Naive thymus-derived CD8-positive, alpha-beta T cell (primary cell): ENCODE measurements at regions not wholly inside any gene's neighbourhood (a gene's known extent, or its start where the extent isn't known, plus 50 kb on each side); places are given as distances from the start of the nearest gene placed in this dataset.
A peak's percentile ranks its signal among the peaks of the same experiment; 100 is the strongest.

Source experiments
- ATAC-seq, 2 donors: fragments of 150-1000 bp; cut with Tn5 transposase in 1 of 2; sonication (Bioruptor Pico), chemical (Tn5 transposase) in 1 of 2; 1 replicate in 1 of 2; 2 replicates in 1 of 2; pipeline ENCODE4 v1.10.0; 2021; ENCODE audit warnings: mild to moderate bottlenecking in 2 of 2, moderate library complexity in 2 of 2
- POLR2A ChIA-PET: fragments of 350-600 bp; sonication (Branson Sonifier 250); formaldehyde crosslinking; loops from one replicate; lab custom pipeline; 2021; ENCODE audit warnings: antibody characterized with exemption; lab: Charles Lee
- DNase-seq, 10 donors: peaks; one replicate each; pipeline versions ENCODE4 v3.0.0 to v3.0.0-alpha.2; 2020 to 2022
- H3K27ac Mint-ChIP-seq, 10 donors: one replicate each; pipeline ENCODE4 v1.8.0; 2020 to 2022; ENCODE audit warnings: mild to moderate bottlenecking in 10 of 10, mixed read lengths in 10 of 10, moderate library complexity in 4 of 10, inconsistent platforms in 1 of 10
- H3K27me3 Mint-ChIP-seq, 5 donors: one replicate each; pipeline ENCODE4 v1.8.0; 2021 to 2022; ENCODE audit warnings: mixed read lengths in 5 of 5
- H3K36me3 Mint-ChIP-seq, 3 donors: one replicate each; pipeline ENCODE4 v1.8.0; 2020 to 2022; ENCODE audit warnings: mixed read lengths in 3 of 3, mild to moderate bottlenecking in 2 of 3, inconsistent platforms in 1 of 3
- H3K4me1 Mint-ChIP-seq, 4 donors: one replicate each; pipeline ENCODE4 v1.8.0; 2021 to 2022; ENCODE audit warnings: mixed read lengths in 4 of 4
- H3K4me3 Mint-ChIP-seq, 10 donors: one replicate each; pipeline ENCODE4 v1.8.0; 2020 to 2022; ENCODE audit warnings: mild to moderate bottlenecking in 10 of 10, mixed read lengths in 10 of 10, moderate library complexity in 6 of 10, inconsistent platforms in 1 of 10
- H3K9me3 Mint-ChIP-seq, 9 donors: one replicate each; pipeline ENCODE4 v1.8.0; 2020 to 2022; ENCODE audit warnings: mixed read lengths in 9 of 9, mild to moderate bottlenecking in 3 of 9, inconsistent platforms in 1 of 9, moderate library complexity in 1 of 9

GRCh38 chr12:113586461-113586860, 114.8 kb upstream of the LHX5 start:
- peaks cover 32 to 79% (median 47%) of the 10 kb centered on the region in 5 donors for H3K27me3 Mint-ChIP-seq
- peaks cover 0 to 7% (median 5%) of the 10 kb centered on the region in 3 donors for H3K36me3 Mint-ChIP-seq
- no peak for ATAC-seq
- peaks cover 2 to 7% (median 5%) of the 10 kb centered on the region in 4 donors for H3K4me1 Mint-ChIP-seq
- H3K27ac Mint-ChIP-seq = no peak overlapping the region
- POLR2A ChIA-PET = no interaction called here
- peaks cover 0 to 28% (median 19%) of the 10 kb centered on the region in 9 donors for H3K9me3 Mint-ChIP-seq
- DNase-seq = no peak
- no peak overlapping the region for H3K4me3 Mint-ChIP-seq

- no peak for DNase-seq
- Mint-ChIP-seq H3K27me3 (peaks cover 23 to 73% (median 41%) of the 10 kb centered on the region in 5 donors), H3K36me3 (peaks cover 0 to 10% (median 5%) of the 10 kb centered on the region in 3 donors), H3K4me3 (no peak overlapping the region), H3K9me3 (peaks cover 0 to 22% (median 16%) of the 10 kb centered on the region in 9 donors), H3K27ac (no peak overlapping the region), H3K4me1 (no peaks in the 10 kb centered on the region)
- POLR2A ChIA-PET = no interaction called here
- no peak for ATAC-seq
Observed at GRCh38 chr12:113582521-113583218, 111.0 kb upstream of the LHX5 start.

DNA sequence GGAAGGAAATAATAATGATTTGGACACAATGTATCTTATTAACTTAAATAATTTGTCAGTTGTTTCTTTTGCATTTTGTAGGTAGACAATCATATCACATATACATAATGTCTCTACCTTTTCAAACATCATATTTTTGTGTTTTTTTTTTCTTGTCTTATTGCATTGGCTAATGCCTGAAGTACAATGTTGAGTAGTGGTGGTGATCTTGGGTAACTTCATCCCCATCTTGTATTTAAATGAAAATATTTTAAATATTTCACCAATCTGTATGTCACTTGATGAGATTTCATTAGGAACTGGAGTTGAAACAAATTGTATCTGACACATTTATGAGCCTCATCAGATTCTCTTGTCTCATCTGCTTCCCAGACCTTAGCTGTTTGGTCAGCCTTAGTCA, 109.7 kb upstream of the LHX5 start:
- peaks cover 22 to 72% (median 41%) of the 10 kb centered on the region in 5 donors for H3K27me3 Mint-ChIP-seq
- POLR2A ChIA-PET = no interaction called here
- no peak overlapping the region for H3K4me3 Mint-ChIP-seq

DNA sequence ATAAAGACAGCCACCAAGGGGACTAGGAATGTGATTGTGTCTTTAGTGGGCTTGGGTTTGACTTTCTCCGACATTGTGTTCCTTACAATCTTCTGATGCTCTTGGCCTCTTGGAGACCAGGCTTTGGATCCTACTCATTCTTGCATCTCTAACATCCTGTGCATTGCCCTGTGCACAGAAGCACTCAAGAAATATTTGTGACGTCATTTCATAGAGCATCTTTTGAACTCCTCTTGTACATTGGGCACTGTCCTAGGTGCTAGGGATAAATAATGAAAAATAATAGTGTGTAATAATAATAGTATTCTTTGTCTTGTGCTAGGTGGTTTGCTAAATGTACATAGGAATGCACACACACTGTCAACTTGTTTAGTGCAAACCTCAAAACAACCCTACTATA, 108.8 kb upstream of the LHX5 start:
- POLR2A ChIA-PET = no interaction called here
- Mint-ChIP-seq H3K27me3 (peaks cover 18 to 79% (median 49%) of the 10 kb centered on the region in 5 donors), H3K27ac (peak overlapping the region in 1 of 10 donors; percentile 49), H3K9me3 (peaks cover 0 to 22% (median 13%) of the 10 kb centered on the region in 9 donors), H3K4me1 (no peaks in the 10 kb centered on the region), H3K4me3 (no peak overlapping the region), H3K36me3 (peaks cover 0 to 10% (median 4%) of the 10 kb centered on the region in 3 donors)
- ATAC-seq (no peak), DNase-seq (no peak)

More for the DNA sequence above, 109.7 kb upstream of the LHX5 start:
- Mint-ChIP-seq H3K36me3 (peaks cover 0 to 10% (median 4%) of the 10 kb centered on the region in 3 donors), H3K9me3 (peaks cover 0 to 22% (median 13%) of the 10 kb centered on the region in 9 donors), H3K27ac (no peak overlapping the region), H3K4me1 (no peaks in the 10 kb centered on the region)
- ATAC-seq (no peak), DNase-seq (no peak)

- no peaks in the 10 kb centered on the region for H3K4me1 Mint-ChIP-seq
- peaks cover 0 to 10% (median 4%) of the 10 kb centered on the region in 3 donors for H3K36me3 Mint-ChIP-seq
- DNase-seq = no peak
- H3K9me3 Mint-ChIP-seq = peaks cover 0 to 23% (median 10%) of the 10 kb centered on the region in 9 donors
- no peak overlapping the region for H3K27ac Mint-ChIP-seq
- ATAC-seq = no peak
- H3K4me3 Mint-ChIP-seq = no peak overlapping the region
- POLR2A ChIA-PET = no interaction called here
- H3K27me3 Mint-ChIP-seq = peaks cover 20 to 75% (median 40%) of the 10 kb centered on the region in 5 donors
Observed at GRCh38 chr12:113577464-113578129, 105.9 kb upstream of the LHX5 start.

- Mint-ChIP-seq H3K4me1 (no peaks in the 10 kb centered on the region), H3K36me3 (no peaks in the 10 kb centered on the region), H3K27ac (peak overlapping the region in 1 of 10 donors; percentile 57), H3K27me3 (peaks cover 15 to 56% (median 30%) of the 10 kb centered on the region in 5 donors), H3K4me3 (no peak overlapping the region), H3K9me3 (peaks cover 0 to 12% (median 9%) of the 10 kb centered on the region in 9 donors)
- POLR2A ChIA-PET = no interaction called here
- no peak for DNase-seq
- no peak for ATAC-seq
Observed at GRCh38 chr12:113575386-113575785, 103.7 kb upstream of the LHX5 start.

- POLR2A ChIA-PET = no interaction called here
- Mint-ChIP-seq H3K27ac (no peak overlapping the region), H3K27me3 (peaks cover 11 to 40% (median 27%) of the 10 kb centered on the region in 5 donors), H3K4me3 (no peak overlapping the region), H3K4me1 (no peaks in the 10 kb centered on the region), H3K36me3 (no peaks in the 10 kb centered on the region), H3K9me3 (peaks cover 0 to 9% (median 0%) of the 10 kb centered on the region in 9 donors)
- no peak for ATAC-seq
- no peak for DNase-seq
Observed at GRCh38 chr12:113573148-113573547, 101.5 kb upstream of the LHX5 start.

DNA sequence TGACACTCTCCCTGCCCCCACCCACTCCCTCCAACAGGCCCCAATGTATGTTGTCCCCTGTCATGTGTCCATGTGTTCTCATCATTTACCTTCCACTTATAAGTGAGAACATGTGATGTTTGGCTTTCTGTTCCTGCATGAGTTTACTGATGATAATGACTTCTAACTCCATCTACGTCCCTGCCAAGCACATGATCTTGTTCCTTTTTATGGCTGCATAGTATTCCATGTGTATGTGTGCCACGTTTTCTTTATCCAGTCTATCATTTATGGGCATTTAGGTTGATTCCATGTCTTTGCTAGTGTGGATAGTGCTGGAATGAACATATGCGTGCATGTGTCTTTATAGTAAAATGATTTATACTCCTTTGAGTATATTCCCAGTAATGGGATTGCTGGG, 100.0 kb upstream of the LHX5 start:
- POLR2A ChIA-PET = no interaction called here
- Mint-ChIP-seq H3K27ac (no peak overlapping the region), H3K4me3 (no peak overlapping the region), H3K36me3 (no peaks in the 10 kb centered on the region), H3K4me1 (no peaks in the 10 kb centered on the region), H3K9me3 (peaks cover 0 to 9% (median 0%) of the 10 kb centered on the region in 9 donors), H3K27me3 (peaks cover 9 to 26% (median 17%) of the 10 kb centered on the region in 5 donors)
- DNase-seq (no peak), ATAC-seq (no peak)

GRCh38 chr12:113569806-113570205, 98.1 kb upstream of the LHX5 start:
- H3K4me1 Mint-ChIP-seq = no peaks in the 10 kb centered on the region
- ATAC-seq = no peak
- H3K4me3 Mint-ChIP-seq = no peak overlapping the region
- no peak for DNase-seq
- peaks cover 7 to 26% (median 14%) of the 10 kb centered on the region in 5 donors for H3K27me3 Mint-ChIP-seq
- H3K27ac Mint-ChIP-seq = no peak overlapping the region
- H3K36me3 Mint-ChIP-seq = no peaks in the 10 kb centered on the region
- H3K9me3 Mint-ChIP-seq = peaks cover 0 to 11% (median 0%) of the 10 kb centered on the region in 9 donors
- POLR2A ChIA-PET = no interaction called here

DNA sequence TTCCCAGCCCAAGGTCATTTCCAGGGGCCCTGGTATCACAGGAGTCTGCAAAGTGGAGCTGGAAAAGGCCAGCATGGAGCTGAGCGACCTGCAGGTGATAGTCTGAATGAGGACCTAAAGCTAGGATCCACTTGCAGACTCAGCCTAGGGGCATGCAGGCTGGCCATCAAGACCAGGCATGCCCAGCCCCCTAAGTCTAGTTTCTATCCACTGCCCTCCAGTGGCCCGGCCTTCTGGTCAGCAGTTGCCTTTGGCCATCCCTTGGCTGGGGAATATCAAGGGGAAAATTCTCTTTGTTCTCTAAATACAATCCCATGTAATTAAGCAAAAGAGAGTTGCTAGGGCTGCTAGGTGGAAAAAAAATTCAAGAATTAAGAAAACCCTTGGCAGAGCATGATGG, 96.3 kb upstream of the LHX5 start:
- Mint-ChIP-seq H3K4me1 (no peaks in the 10 kb centered on the region), H3K27me3 (peaks cover 11 to 37% (median 22%) of the 10 kb centered on the region in 5 donors), H3K9me3 (peaks cover 0 to 16% (median 0%) of the 10 kb centered on the region in 9 donors), H3K27ac (no peak overlapping the region), H3K36me3 (no peaks in the 10 kb centered on the region), H3K4me3 (no peak overlapping the region)
- ATAC-seq = no peak
- DNase-seq = no peak
- POLR2A ChIA-PET = no interaction called here

DNA sequence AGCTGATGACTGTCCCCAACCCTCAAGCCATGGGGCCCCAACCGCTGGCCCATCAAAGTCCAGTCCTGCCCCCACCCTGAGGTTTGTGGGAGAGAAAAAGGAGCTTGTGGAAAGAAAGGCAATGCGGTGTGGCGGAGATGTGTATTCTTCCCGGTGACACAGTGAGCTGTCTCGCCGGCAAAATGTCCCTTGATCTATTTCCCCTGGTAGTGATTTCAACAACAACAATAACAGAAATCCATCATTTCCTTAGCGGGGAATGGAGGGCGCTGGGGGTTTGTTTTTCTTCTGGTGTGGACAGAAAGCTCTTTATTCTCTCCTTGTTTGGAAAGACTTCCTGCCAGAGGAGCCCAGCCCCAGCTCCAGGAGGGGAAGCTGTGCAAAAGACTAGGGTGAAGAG, 93.7 kb upstream of the LHX5 start:
- H3K4me3 Mint-ChIP-seq = no peak overlapping the region
- peaks cover 14 to 44% (median 31%) of the 10 kb centered on the region in 5 donors for H3K27me3 Mint-ChIP-seq
- DNase-seq = no peak
- no peak for ATAC-seq
- POLR2A ChIA-PET = no interaction called here
- H3K27ac Mint-ChIP-seq = no peak overlapping the region
- peaks cover 0 to 8% (median 0%) of the 10 kb centered on the region in 9 donors for H3K9me3 Mint-ChIP-seq
- no peaks in the 10 kb centered on the region for H3K36me3 Mint-ChIP-seq
- no peaks in the 10 kb centered on the region for H3K4me1 Mint-ChIP-seq

DNA sequence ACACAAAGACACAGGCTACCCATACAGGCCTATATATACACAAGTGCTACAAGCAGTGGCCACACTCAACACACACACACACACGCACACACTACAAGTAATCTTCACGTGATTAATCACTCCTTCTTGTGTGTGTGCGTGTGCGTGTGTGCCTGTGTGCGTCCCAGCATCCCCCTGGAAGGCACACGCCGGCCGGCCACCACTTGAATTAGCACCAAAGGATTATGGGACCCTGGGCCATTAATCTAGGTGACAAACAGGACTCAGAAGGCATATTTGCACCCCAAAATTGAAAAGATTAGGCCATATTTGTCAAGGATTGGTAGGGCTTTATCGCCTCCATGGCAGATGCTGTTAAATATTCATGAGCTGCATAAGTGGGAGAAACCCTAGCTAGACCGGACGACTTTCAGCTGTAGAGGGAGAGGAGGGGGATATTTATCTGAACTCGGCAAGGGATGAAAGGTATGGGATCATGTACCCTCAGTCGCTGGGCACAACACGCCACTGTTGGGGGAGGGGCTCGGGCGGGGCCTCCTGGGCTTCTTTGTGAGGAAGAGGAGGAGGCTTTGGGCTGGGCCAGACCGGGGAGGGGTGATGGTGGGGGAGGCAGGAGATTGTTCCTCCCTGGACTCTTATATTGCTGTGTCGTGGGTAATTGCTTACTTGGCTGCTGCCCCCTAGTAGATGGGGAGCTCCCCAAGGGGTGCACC, 89.6 kb upstream of the LHX5 start:
- H3K36me3 Mint-ChIP-seq = peaks cover 0 to 3% (median 0%) of the 10 kb centered on the region in 3 donors
- H3K9me3 Mint-ChIP-seq = peaks cover 0 to 8% (median 0%) of the 10 kb centered on the region in 9 donors
- no peaks in the 10 kb centered on the region for H3K4me1 Mint-ChIP-seq
- DNase-seq = no peak
- H3K4me3 Mint-ChIP-seq = no peak overlapping the region
- no peak for ATAC-seq
- POLR2A ChIA-PET = no interaction called here
- H3K27me3 Mint-ChIP-seq = peaks cover 13 to 66% (median 40%) of the 10 kb centered on the region in 5 donors
- H3K27ac Mint-ChIP-seq = no peak overlapping the region
